ENCODE measurements at regions not wholly inside any gene's neighbourhood (a gene's known extent, or its start where the extent isn't known, plus 50 kb on each side); places are given as distances from the start of the nearest gene placed in this dataset.
"Not testable (repeated sequence)": the region's sequence is repeated elsewhere in the genome, so short reads cannot be mapped to it uniquely, and the experiment has no call there.

DNA sequence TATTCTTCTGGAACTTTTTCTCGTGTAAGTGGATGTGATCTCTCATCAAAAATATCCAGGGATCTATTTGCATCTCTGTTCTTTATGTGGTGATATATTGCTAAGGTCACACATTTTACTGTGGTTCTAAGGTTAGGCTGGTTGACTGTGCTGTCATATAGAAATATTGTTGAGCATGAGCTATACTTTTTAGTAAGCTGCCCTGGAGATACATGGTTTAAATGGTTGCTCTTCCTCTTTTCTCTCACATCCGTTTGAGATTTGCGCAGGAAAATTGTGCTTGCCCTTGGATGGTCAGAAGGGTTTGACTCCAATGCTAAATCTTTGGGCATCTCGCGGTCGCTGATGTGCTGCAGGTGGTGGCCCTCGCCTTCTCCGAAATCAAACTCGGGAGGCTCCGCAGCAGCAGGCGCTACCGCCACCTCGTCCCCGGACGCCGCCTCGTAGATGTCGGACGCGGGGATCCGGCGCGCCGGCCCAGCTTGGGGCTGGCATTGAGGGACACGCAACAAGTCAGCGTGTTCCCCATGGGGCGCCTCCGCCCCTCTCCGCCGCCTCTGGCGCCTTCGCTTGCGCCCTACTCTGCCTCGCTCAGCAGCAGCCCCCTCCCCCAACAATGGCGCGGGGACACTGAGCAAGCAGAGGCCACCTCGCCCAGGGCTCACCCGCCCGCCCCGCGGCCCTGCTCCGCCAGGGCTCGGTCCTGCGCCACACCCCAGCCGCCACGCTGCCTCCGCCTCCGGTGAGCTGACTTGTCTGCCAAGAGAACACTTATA, 154.5 kb downstream of the MSN start:
- Histone ChIP-seq H3K4me3 (peak overlapping the region; percentile 22 to 37), H3K4me1 (no peaks in the 10 kb centered on the region), H3K27ac (no peak overlapping the region), H3K27me3 (no peaks in the 10 kb centered on the region), H3K36me3 (no peaks in the 10 kb centered on the region), H3K9me3 (no peaks in the 10 kb centered on the region)
- intact Hi-C loops (cut with DNase I) = loop anchor here (10.0 kb wide), 1 partner anchor 1457 kb away; no protein-coding TSS in a partner anchor
- DNase-seq (ENCODE audit: extremely low spot score in 2 of 2) = no peak
- TF ChIP-seq, protein P1, sequence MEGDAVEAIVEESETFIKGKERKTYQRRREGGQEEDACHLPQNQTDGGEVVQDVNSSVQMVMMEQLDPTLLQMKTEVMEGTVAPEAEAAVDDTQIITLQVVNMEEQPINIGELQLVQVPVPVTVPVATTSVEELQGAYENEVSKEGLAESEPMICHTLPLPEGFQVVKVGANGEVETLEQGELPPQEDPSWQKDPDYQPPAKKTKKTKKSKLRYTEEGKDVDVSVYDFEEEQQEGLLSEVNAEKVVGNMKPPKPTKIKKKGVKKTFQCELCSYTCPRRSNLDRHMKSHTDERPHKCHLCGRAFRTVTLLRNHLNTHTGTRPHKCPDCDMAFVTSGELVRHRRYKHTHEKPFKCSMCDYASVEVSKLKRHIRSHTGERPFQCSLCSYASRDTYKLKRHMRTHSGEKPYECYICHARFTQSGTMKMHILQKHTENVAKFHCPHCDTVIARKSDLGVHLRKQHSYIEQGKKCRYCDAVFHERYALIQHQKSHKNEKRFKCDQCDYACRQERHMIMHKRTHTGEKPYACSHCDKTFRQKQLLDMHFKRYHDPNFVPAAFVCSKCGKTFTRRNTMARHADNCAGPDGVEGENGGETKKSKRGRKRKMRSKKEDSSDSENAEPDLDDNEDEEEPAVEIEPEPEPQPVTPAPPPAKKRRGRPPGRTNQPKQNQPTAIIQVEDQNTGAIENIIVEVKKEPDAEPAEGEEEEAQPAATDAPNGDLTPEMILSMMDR (IDR thresholded peaks at IDR 0.05) = no peak
- TF ChIP-seq POLR2AphosphoS5 (IDR thresholded peaks at IDR 0.05; ENCODE audit: insufficient read depth in 1 of 2, low read depth in 1 of 2) (no peak), POLR2A (IDR thresholded peaks at IDR 0.05) (no peak)

DNA sequence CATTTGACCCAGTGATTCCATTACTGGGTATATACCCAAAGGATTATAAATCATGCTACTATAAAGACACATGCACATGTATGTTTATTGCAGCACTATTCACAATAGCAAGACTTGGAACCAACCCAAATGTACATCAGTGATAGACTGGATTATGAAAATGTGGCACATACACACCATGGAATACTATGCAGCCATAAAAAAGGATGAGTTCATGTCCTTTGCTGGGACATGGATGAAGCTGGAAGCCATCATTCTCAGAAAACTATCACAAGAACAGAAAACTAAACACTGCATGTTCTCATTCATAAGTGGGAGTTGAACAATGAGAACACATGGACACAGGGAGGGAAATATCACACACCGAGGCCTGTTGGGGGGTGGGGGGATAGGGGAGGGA, 152.5 kb downstream of the MSN start:
- H3K4me3 ChIP-seq; H3K4me1 ChIP-seq; DNase-seq (ENCODE audit: extremely low spot score in 2 of 2); H3K27ac ChIP-seq; H3K36me3 ChIP-seq; H3K9me3 ChIP-seq; H3K27me3 ChIP-seq: not testable (repeated sequence)
- intact Hi-C loops (cut with DNase I) = loop anchor here (10.0 kb wide), 1 partner anchor 1455 kb away; no protein-coding TSS in a partner anchor

DNA sequence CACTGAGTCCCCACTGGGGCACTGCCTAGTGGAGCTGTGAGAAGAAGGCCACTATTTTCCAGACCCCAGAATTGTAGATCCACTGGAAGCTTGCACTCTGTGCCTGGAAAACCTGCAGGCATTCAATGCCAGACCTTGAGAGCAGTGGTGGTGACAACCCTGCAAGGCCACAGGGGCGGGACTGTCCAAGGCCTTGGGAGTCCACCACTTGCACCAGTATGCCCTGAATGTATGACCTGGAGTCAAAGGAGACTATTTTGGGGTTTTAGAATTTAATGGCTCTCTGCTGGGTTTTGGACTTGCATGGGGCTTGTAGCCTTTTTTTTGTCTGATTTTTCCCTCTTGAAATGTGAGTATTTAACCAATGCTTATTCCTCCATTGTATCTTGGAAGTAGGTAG, 145.8 kb downstream of the MSN start:
- Histone ChIP-seq H3K4me3 (no peak overlapping the region), H3K27me3 (no peaks in the 10 kb centered on the region), H3K4me1 (no peaks in the 10 kb centered on the region), H3K27ac (no peak overlapping the region), H3K9me3 (peaks cover 7% of the 10 kb centered on the region), H3K36me3 (no peaks in the 10 kb centered on the region)
- DNase-seq (ENCODE audit: extremely low spot score in 2 of 2) = no peak
- intact Hi-C loops (cut with DNase I) = no loop called here
- TF ChIP-seq, protein P1 (IDR thresholded peaks at IDR 0.05) = no peak
- no peak for TF ChIP-seq POLR2A (IDR thresholded peaks at IDR 0.05)
- no peak for TF ChIP-seq POLR2AphosphoS5 (IDR thresholded peaks at IDR 0.05; ENCODE audit: insufficient read depth in 1 of 2, low read depth in 1 of 2)

DNA sequence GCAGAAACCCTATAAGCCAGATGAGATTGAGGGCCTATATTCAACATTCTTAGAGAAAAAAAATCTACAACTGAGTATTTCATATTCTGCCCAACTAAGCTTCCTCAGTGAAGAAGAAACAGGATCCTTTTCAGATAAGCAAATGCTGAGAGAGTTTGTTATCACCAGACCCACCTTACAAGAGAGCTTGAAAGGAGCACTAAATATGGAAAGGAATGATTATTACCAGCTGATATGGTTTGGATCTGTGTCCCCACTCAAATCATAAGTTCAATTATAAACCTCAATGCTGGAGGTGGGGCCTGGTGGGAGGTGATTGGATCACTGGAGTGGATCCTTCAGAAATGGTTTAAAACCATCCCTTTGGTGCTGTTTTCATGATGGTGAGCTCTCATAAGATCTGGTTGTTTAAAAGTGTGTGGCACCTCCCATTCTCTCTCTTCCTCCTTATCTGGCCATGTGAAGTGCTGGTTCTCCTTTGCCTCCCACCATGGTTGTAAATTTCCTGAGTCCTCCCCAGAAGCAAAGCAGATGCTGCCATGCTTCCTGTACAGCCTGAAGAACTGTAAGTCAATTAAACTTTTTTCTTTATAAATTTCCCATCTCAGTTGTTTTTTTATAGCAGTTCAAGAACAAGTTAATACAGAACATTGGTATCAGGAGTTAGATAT, 144.2 kb downstream of the MSN start:
- Histone ChIP-seq H3K36me3 (no peaks in the 10 kb centered on the region), H3K9me3 (peaks cover 7% of the 10 kb centered on the region), H3K4me1 (no peaks in the 10 kb centered on the region), H3K27me3 (no peaks in the 10 kb centered on the region), H3K4me3 (no peak overlapping the region), H3K27ac (no peak overlapping the region)
- DNase-seq (ENCODE audit: extremely low spot score in 2 of 2) = no peak
- no peak for TF ChIP-seq POLR2A (IDR thresholded peaks at IDR 0.05)
- TF ChIP-seq, protein P1 (IDR thresholded peaks at IDR 0.05) = no peak
- no peak for TF ChIP-seq POLR2AphosphoS5 (IDR thresholded peaks at IDR 0.05; ENCODE audit: insufficient read depth in 1 of 2, low read depth in 1 of 2)
- intact Hi-C loops (cut with DNase I) = no loop called here
